Kidney epithelial cell (primary cell): ENCODE measurements at regions not wholly inside any gene's neighbourhood (a gene's known extent, or its start where the extent isn't known, plus 50 kb on each side); places are given as distances from the start of the nearest gene placed in this dataset.

Experiments
- DNase-seq: peaks from one replicate; pipeline ENCODE4 v3.0.0-alpha.2; 2010; ENCODE audit warnings: low read depth
- H3K27me3 ChIP-seq: 2 replicates; pipeline ENCODE4 v1.6.0; 2011; ENCODE audit warnings: low read length; ENCODE audit not compliant: control insufficient read depth, insufficient read depth
- H3K36me3 ChIP-seq: 2 replicates; pipeline ENCODE4 v1.5.1; 2011; ENCODE audit warnings: low read length; ENCODE audit not compliant: control insufficient read depth, insufficient read depth
- H3K4me3 ChIP-seq: 2 replicates; pipeline ENCODE4 v1.5.1; 2011; ENCODE audit warnings: low read depth, mild to moderate bottlenecking, control low read depth, low read length
- CTCF ChIP-seq: IDR thresholded peaks from 2 replicates; pipeline ENCODE4 v1.5.1; 2011; ENCODE audit warnings: mild to moderate bottlenecking, moderate library complexity, low read length, control low read depth, inconsistent platforms; ENCODE audit not compliant: insufficient read depth, poor library complexity, severe bottlenecking

GRCh38 chr2:80737047-80737446 is 432.5 kb upstream of the LRRTM1 start:
- TF ChIP-seq CTCF, result no peak
- DNase-seq, result no peak
- Histone ChIP-seq H3K36me3 (no peaks in the 10 kb centered on the region), H3K4me3 (no peak overlapping the region), H3K27me3 (no peaks in the 10 kb centered on the region)

GRCh38 chr2:80725001-80725400 is 420.4 kb upstream of the LRRTM1 start:
- Histone ChIP-seq H3K27me3 (no peaks in the 10 kb centered on the region), H3K4me3 (no peak overlapping the region), H3K36me3 (no peaks in the 10 kb centered on the region)
- no peak for DNase-seq
- TF ChIP-seq CTCF, result no peak

GRCh38 chr2:80722803-80723202 is 418.3 kb upstream of the LRRTM1 start:
- H3K36me3 ChIP-seq, result no peaks in the 10 kb centered on the region
- no peak overlapping the region for H3K4me3 ChIP-seq
- DNase-seq, result no peak
- no peaks in the 10 kb centered on the region for H3K27me3 ChIP-seq
- TF ChIP-seq CTCF, result no peak

- TF ChIP-seq CTCF, result no peak
- no peaks in the 10 kb centered on the region for H3K27me3 ChIP-seq
- H3K4me3 ChIP-seq, result no peak overlapping the region
- H3K36me3 ChIP-seq, result no peaks in the 10 kb centered on the region
- no peak for DNase-seq
Observed at GRCh38 chr2:80719607-80720006, 415.1 kb upstream of the LRRTM1 start.

GRCh38 chr2:80715433-80715832 is 410.9 kb upstream of the LRRTM1 start:
- H3K27me3 ChIP-seq, result no peaks in the 10 kb centered on the region
- no peak for TF ChIP-seq CTCF
- no peaks in the 10 kb centered on the region for H3K36me3 ChIP-seq
- H3K4me3 ChIP-seq, result no peak overlapping the region
- DNase-seq, result no peak

GRCh38 chr2:80711915-80712314 is 407.4 kb upstream of the LRRTM1 start:
- H3K27me3 ChIP-seq, result no peaks in the 10 kb centered on the region
- no peak overlapping the region for H3K4me3 ChIP-seq
- DNase-seq, result no peak
- no peak for TF ChIP-seq CTCF
- no peaks in the 10 kb centered on the region for H3K36me3 ChIP-seq
